ENCODE measurements at regions not wholly inside any gene's neighbourhood (a gene's known extent, or its start where the extent isn't known, plus 50 kb on each side); places are given as distances from the start of the nearest gene placed in this dataset.

- no peak for DNase-seq (ENCODE audit: low spot score)
These were observed 78.9 kb upstream of the FMR1 start for GRCh38 chrX:147832707-147833348.

- no peak for DNase-seq (ENCODE audit: low spot score)
These were observed 73.1 kb upstream of the FMR1 start for GRCh38 chrX:147838465-147839131.

- no peak for DNase-seq (ENCODE audit: low spot score)
These were observed 65.0 kb upstream of the FMR1 start for GRCh38 chrX:147846676-147847075.

GRCh38 chrX:147847999-147848398 is 63.7 kb upstream of the FMR1 start:
- DNase-seq (ENCODE audit: low spot score): no peak

GRCh38 chrX:147848543-147849443 is 62.9 kb upstream of the FMR1 start:
- DNase-seq (ENCODE audit: low spot score): no peak

- DNase-seq (ENCODE audit: low spot score): no peak
These were observed 60.8 kb upstream of the FMR1 start for GRCh38 chrX:147850875-147851274.

GRCh38 chrX:147853701-147854100 is 58.0 kb upstream of the FMR1 start:
- no peak for DNase-seq (ENCODE audit: low spot score)

- no peak for DNase-seq (ENCODE audit: low spot score)
These were observed 52.1 kb upstream of the FMR1 start for GRCh38 chrX:147859666-147860065.

Small RNA genes in the stretch of these regions (small RNA-seq; reads per million reads assigned to genes)
- 0 reads per million in 2 experiments for gene AC016925.1
- gene AC016925.2: 0 reads per million in 2 experiments
- 0 reads per million in 2 experiments for gene AL009048.1
- gene AL096861.1: 0 reads per million in 2 experiments
- 0 reads per million in 2 experiments for gene RNU6-382P

Data from SK-N-DZ (cell line).